GM18498 (cell line): ENCODE measurements at regions not wholly inside any gene's neighbourhood (a gene's known extent, or its start where the extent isn't known, plus 50 kb on each side); places are given as distances from the start of the nearest gene placed in this dataset.
"Not testable (repeated sequence)": the region's sequence is repeated elsewhere in the genome, so short reads cannot be mapped to it uniquely, and the experiment has no call there.

Experiments
- ATAC-seq: cut with Tn5 transposase; IDR thresholded peaks from one replicate; pipeline ENCODE4 v1.9.1; 2021; ENCODE audit warnings: mild to moderate bottlenecking, moderate library complexity; ENCODE audit not compliant: unreplicated experiment

GRCh38 chr9:102405218-102405867, 589.8 kb upstream of the CYLC2 start:
- no peak for ATAC-seq

- ATAC-seq, result no peak
These were observed 591.6 kb upstream of the CYLC2 start for GRCh38 chr9:102403514-102403913.

- no peak for ATAC-seq
These were observed 596.9 kb upstream of the CYLC2 start for GRCh38 chr9:102398205-102398604.

GRCh38 chr9:102385620-102386019, 609.5 kb upstream of the CYLC2 start:
- not testable (repeated sequence) for ATAC-seq

GRCh38 chr9:102362470-102363132, 624.2 kb upstream of the GRIN3A start:
- ATAC-seq, result no peak

- ATAC-seq, result no peak
These were observed 622.4 kb upstream of the GRIN3A start for GRCh38 chr9:102360846-102361245.

GRCh38 chr9:102355982-102356381, 617.5 kb upstream of the GRIN3A start:
- no peak for ATAC-seq

GRCh38 chr9:102354041-102354440, 615.6 kb upstream of the GRIN3A start:
- ATAC-seq, result no peak

GRCh38 chr9:102337471-102337870, 599.0 kb upstream of the GRIN3A start:
- ATAC-seq, result not testable (repeated sequence)

- no peak for ATAC-seq
These were observed 570.9 kb upstream of the GRIN3A start for GRCh38 chr9:102309379-102309778.

- no peak for ATAC-seq
These were observed 556.7 kb upstream of the GRIN3A start for GRCh38 chr9:102295188-102295587.

GRCh38 chr9:102273952-102274351, 535.5 kb upstream of the GRIN3A start:
- no peak for ATAC-seq

- ATAC-seq, result no peak
These were observed 514.7 kb upstream of the GRIN3A start for GRCh38 chr9:102253099-102253498.

- ATAC-seq, result no peak
These were observed 506.5 kb upstream of the GRIN3A start for GRCh38 chr9:102244916-102245315.

GRCh38 chr9:102237520-102237919, 499.1 kb upstream of the GRIN3A start:
- no peak for ATAC-seq

- no peak for ATAC-seq
These were observed 498.6 kb upstream of the GRIN3A start for GRCh38 chr9:102237094-102237493.

GRCh38 chr9:102227416-102227815, 489.0 kb upstream of the GRIN3A start:
- ATAC-seq, result not testable (repeated sequence)

- ATAC-seq, result no peak
These were observed 487.5 kb upstream of the GRIN3A start for GRCh38 chr9:102225841-102226441.

GRCh38 chr9:102223320-102224136, 485.1 kb upstream of the GRIN3A start:
- not testable (repeated sequence) for ATAC-seq

- ATAC-seq, result no peak
These were observed 470.7 kb upstream of the GRIN3A start for GRCh38 chr9:102209176-102209575.

- ATAC-seq, result no peak
These were observed 468.0 kb upstream of the GRIN3A start for GRCh38 chr9:102206432-102206831.
